GM23248 (cell line): ENCODE measurements at regions not wholly inside any gene's neighbourhood (a gene's known extent, or its start where the extent isn't known, plus 50 kb on each side); places are given as distances from the start of the nearest gene placed in this dataset.
"Not testable (repeated sequence)": the region's sequence is repeated elsewhere in the genome, so short reads cannot be mapped to it uniquely, and the experiment has no call there.

ENCODE experiments used
- DNase-seq: peaks from one replicate; pipeline ENCODE4 v3.0.0-alpha.2; 2015
- H2AFZ ChIP-seq: fragments of 200-600 bp; sonication (generic); 2 replicates; pipeline ENCODE4 v1.6.1; 2016; ENCODE audit warnings: antibody characterized with exemption
- H3F3A ChIP-seq: fragments of 200-600 bp; sonication (generic); 2 replicates; pipeline ENCODE4 v1.6.1; 2016; ENCODE audit warnings: mild to moderate bottlenecking, antibody characterized with exemption, mixed run types; ENCODE audit not compliant: insufficient read depth
- H3K27ac ChIP-seq: fragments of 200-600 bp; sonication (generic); 2 replicates; pipeline ENCODE4 v1.5.1; 2016; ENCODE audit warnings: mild to moderate bottlenecking
- H3K27me3 ChIP-seq: fragments of 200-600 bp; sonication (generic); replicated peaks from 2 replicates; pipeline ENCODE4 v1.6.1; 2016; ENCODE audit warnings: mild to moderate bottlenecking; ENCODE audit not compliant: insufficient read depth
- H3K36me3 ChIP-seq: fragments of 200-600 bp; sonication (generic); 2 replicates; pipeline ENCODE4 v1.6.1; 2016; ENCODE audit warnings: low read depth, mild to moderate bottlenecking
- H3K4me1 ChIP-seq: fragments of 200-600 bp; sonication (generic); 2 replicates; pipeline ENCODE4 v1.6.1; 2016; ENCODE audit warnings: mild to moderate bottlenecking; ENCODE audit not compliant: insufficient read depth
- H3K4me2 ChIP-seq: fragments of 200-600 bp; sonication (generic); one replicate; pipeline ENCODE4 v1.6.1; 2016; ENCODE audit warnings: mild to moderate bottlenecking; ENCODE audit not compliant: unreplicated experiment
- H3K4me3 ChIP-seq: fragments of 200-600 bp; sonication (generic); 2 replicates; pipeline ENCODE4 v1.5.1; 2016; ENCODE audit warnings: mild to moderate bottlenecking
- H3K79me2 ChIP-seq: fragments of 200-600 bp; sonication (generic); 2 replicates; pipeline ENCODE4 v1.6.1; 2016; ENCODE audit warnings: mild to moderate bottlenecking; ENCODE audit not compliant: insufficient read depth
- H3K9ac ChIP-seq: fragments of 200-600 bp; sonication (generic); 2 replicates; pipeline ENCODE4 v1.6.1; 2016; ENCODE audit warnings: mild to moderate bottlenecking
- H3K9me2 ChIP-seq: fragments of 200-600 bp; sonication (generic); 2 replicates; pipeline ENCODE4 v1.6.1; 2016; ENCODE audit warnings: mixed run types, mild to moderate bottlenecking, moderate library complexity; ENCODE audit not compliant: insufficient read depth
- H3K9me3 ChIP-seq: fragments of 200-600 bp; sonication (generic); one replicate; pipeline ENCODE4 v1.6.1; 2017; ENCODE audit warnings: low read depth
- H4K20me1 ChIP-seq: fragments of 200-600 bp; sonication (generic); 2 replicates; pipeline ENCODE4 v1.6.0; 2016; ENCODE audit not compliant: insufficient read depth
- EZH2 ChIP-seq: fragments of 200-600 bp; sonication (generic); IDR thresholded peaks from 2 replicates; pipeline ENCODE4 v1.6.1; 2018; ENCODE audit warnings: antibody characterized with exemption, mild to moderate bottlenecking; ENCODE audit not compliant: insufficient read depth, poor library complexity, severe bottlenecking
- EZH2phosphoT487 ChIP-seq: fragments of 200-600 bp; sonication (generic); IDR thresholded peaks from 2 replicates; pipeline ENCODE4 v1.6.1; 2018; ENCODE audit warnings: antibody characterized with exemption, moderate library complexity, mild to moderate bottlenecking, low read depth; ENCODE audit not compliant: insufficient read depth
- WGBS, 2 experiments: methylation state at CpG; one replicate each; pipeline ENCODE4 v1.1.6; 2015 to 2017; ENCODE audit warnings: low lambda C conversion rate in 2 of 2, low coverage in 1 of 2; ENCODE audit errors: missing lambda C conversion rate in 2 of 2; 5-methylcytosine and 5-hydroxymethylcytosine counted together
- in situ Hi-C: fragments of 300-500 bp; cut with MboI; formaldehyde crosslinking; loops from 2 replicates; pipeline ENCODE4 v1.15.0; 2020

- Histone ChIP-seq H3K9me2 (no peaks in the 10 kb centered on the region), H3F3A (no peaks in the 10 kb centered on the region), H3K4me1 (no peaks in the 10 kb centered on the region), H4K20me1 (no peaks in the 10 kb centered on the region), H3K4me3 (no peak overlapping the region), H3K9me3 (no peaks in the 10 kb centered on the region), H3K27me3 (no peaks in the 10 kb centered on the region), H3K36me3 (no peaks in the 10 kb centered on the region), H3K27ac (no peak overlapping the region), H3K9ac (no peak overlapping the region), H3K79me2 (no peaks in the 10 kb centered on the region), H3K4me2 (no peak overlapping the region), H2AFZ (no peak overlapping the region)
- no peak for DNase-seq
- TF ChIP-seq EZH2 = no peak
- TF ChIP-seq EZH2phosphoT487 = no peak
- WGBS, 2 experiments = 13 to 16% methylated on average over 4 of the region's 4 CpGs
- in situ Hi-C loops = no loop called here
Measured at GRCh38 chr9:102941868-102942267, 53.3 kb upstream of the CYLC2 start.

- no peaks in the 10 kb centered on the region for H3K27me3 ChIP-seq
- H3K4me1 ChIP-seq = no peaks in the 10 kb centered on the region
- no peaks in the 10 kb centered on the region for H3K36me3 ChIP-seq
- TF ChIP-seq EZH2phosphoT487 = no peak
- no peak for TF ChIP-seq EZH2
- H4K20me1 ChIP-seq = no peaks in the 10 kb centered on the region
- H3K9me3 ChIP-seq = no peaks in the 10 kb centered on the region
- no peaks in the 10 kb centered on the region for H3K9me2 ChIP-seq
- no peak overlapping the region for H3K9ac ChIP-seq
- H2AFZ ChIP-seq = no peak overlapping the region
- no peak overlapping the region for H3K27ac ChIP-seq
- in situ Hi-C loops = no loop called here
- 39 to 58% methylated on average over 1 of the region's 1 CpG for WGBS, 2 experiments
- no peaks in the 10 kb centered on the region for H3K79me2 ChIP-seq
- DNase-seq = no peak
- no peak overlapping the region for H3K4me2 ChIP-seq
- H3K4me3 ChIP-seq = no peak overlapping the region
- H3F3A ChIP-seq = no peaks in the 10 kb centered on the region
Measured at GRCh38 chr9:102922526-102922925, 72.6 kb upstream of the CYLC2 start.

GRCh38 chr9:102911185-102911584 is 83.9 kb upstream of the CYLC2 start:
- in situ Hi-C loops = no loop called here
- H3K9ac ChIP-seq = no peak overlapping the region
- 3 to 7% methylated on average over 2 of the region's 2 CpGs for WGBS, 2 experiments

GRCh38 chr9:102905795-102906194 is 89.3 kb upstream of the CYLC2 start:
- H3K9me2 ChIP-seq, H3K79me2 ChIP-seq, H4K20me1 ChIP-seq, H3F3A ChIP-seq, H3K4me3 ChIP-seq, H3K9me3 ChIP-seq, H3K9ac ChIP-seq, H2AFZ ChIP-seq, H3K4me2 ChIP-seq, H3K36me3 ChIP-seq, in situ Hi-C loops, H3K4me1 ChIP-seq, DNase-seq, H3K27ac ChIP-seq, H3K27me3 ChIP-seq: not testable (repeated sequence)
- WGBS, 2 experiments = 40 to 48% methylated on average over 8 of the region's 8 CpGs

More at GRCh38 chr9:102911185-102911584, 83.9 kb upstream of the CYLC2 start:
- Histone ChIP-seq H2AFZ (no peak overlapping the region), H3K36me3 (no peaks in the 10 kb centered on the region), H3F3A (no peaks in the 10 kb centered on the region), H3K4me1 (no peaks in the 10 kb centered on the region), H3K27me3 (no peaks in the 10 kb centered on the region), H3K4me2 (no peak overlapping the region), H3K9me2 (no peaks in the 10 kb centered on the region), H3K27ac (no peak overlapping the region), H4K20me1 (no peaks in the 10 kb centered on the region), H3K79me2 (no peaks in the 10 kb centered on the region), H3K9me3 (no peaks in the 10 kb centered on the region), H3K4me3 (no peak overlapping the region)
- no peak for TF ChIP-seq EZH2phosphoT487
- no peak for TF ChIP-seq EZH2
- no peak for DNase-seq

GRCh38 chr9:102892025-102892424 is 103.1 kb upstream of the CYLC2 start:
- Histone ChIP-seq H4K20me1 (no peaks in the 10 kb centered on the region), H3K9me2 (no peaks in the 10 kb centered on the region), H3K27me3 (no peaks in the 10 kb centered on the region), H3K9me3 (peaks cover 3% of the 10 kb centered on the region), H3K79me2 (no peaks in the 10 kb centered on the region), H2AFZ (no peak overlapping the region), H3F3A (no peaks in the 10 kb centered on the region), H3K4me3 (no peak overlapping the region), H3K4me1 (no peaks in the 10 kb centered on the region), H3K27ac (no peak overlapping the region), H3K9ac (no peak overlapping the region), H3K4me2 (no peak overlapping the region), H3K36me3 (no peaks in the 10 kb centered on the region)
- TF ChIP-seq EZH2phosphoT487 = no peak
- TF ChIP-seq EZH2 = no peak
- in situ Hi-C loops = no loop called here
- WGBS, 2 experiments = 43 to 57% methylated on average over 2 of the region's 2 CpGs
- DNase-seq = no peak

GRCh38 chr9:102888747-102889146 is 106.4 kb upstream of the CYLC2 start:
- in situ Hi-C loops = not testable (repeated sequence)
- 43 to 48% methylated on average over 5 of the region's 5 CpGs for WGBS, 2 experiments

More at GRCh38 chr9:102888747-102889146, 106.4 kb upstream of the CYLC2 start:
- H3K4me2 ChIP-seq, H3K9me2 ChIP-seq, H3K27ac ChIP-seq, H2AFZ ChIP-seq, H3K9ac ChIP-seq, H3K4me1 ChIP-seq, H3K79me2 ChIP-seq, H3F3A ChIP-seq, H4K20me1 ChIP-seq, H3K36me3 ChIP-seq, DNase-seq, H3K4me3 ChIP-seq, H3K27me3 ChIP-seq, H3K9me3 ChIP-seq: not testable (repeated sequence)
